Skin epidermis (tissue), 12 donors: ENCODE measurements at regions not wholly inside any gene's neighbourhood (a gene's known extent, or its start where the extent isn't known, plus 50 kb on each side); places are given as distances from the start of the nearest gene placed in this dataset.
A peak's percentile ranks its signal among the peaks of the same experiment; 100 is the strongest.
"Not testable (repeated sequence)": the region's sequence is repeated elsewhere in the genome, so short reads cannot be mapped to it uniquely, and the experiment has no call there.

ENCODE experiments used
- H3K27ac ChIP-seq, 21 experiments: fragments of 200-600 bp; sonication (generic) in 11 of 21; one replicate each; pipeline ENCODE4 v1.5.0; 2020; ENCODE audit warnings: mild to moderate bottlenecking in 3 of 21, inconsistent platforms in 2 of 21, moderate library complexity in 2 of 21
- H3K4me3 ChIP-seq, 7 experiments: fragments of 200-600 bp; sonication (generic) in 2 of 7; one replicate each; pipeline ENCODE4 v1.5.0; 2020; ENCODE audit warnings: inconsistent platforms in 2 of 7, mild to moderate bottlenecking in 2 of 7, moderate library complexity in 1 of 7

DNA sequence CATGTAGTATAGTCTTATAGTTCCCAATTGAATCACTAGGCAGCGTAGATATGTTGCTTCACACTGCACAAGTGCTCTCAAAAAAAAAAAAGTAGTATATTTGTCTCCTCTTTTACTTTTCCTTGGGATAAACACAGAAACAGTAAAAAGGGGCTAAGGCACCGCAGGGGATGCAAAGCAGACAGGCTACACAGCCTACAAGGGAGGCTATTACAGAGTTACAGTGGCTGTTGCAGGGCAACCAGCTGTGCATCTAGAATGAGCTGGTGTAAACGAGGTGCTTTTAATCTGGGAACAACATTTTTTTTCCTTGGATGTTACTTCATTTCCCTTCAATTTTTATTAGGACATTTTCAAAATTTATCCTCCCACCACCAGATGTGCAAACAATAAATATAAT lies 1934.7 kb upstream of the CELF4 start:
- no peak overlapping the region for H3K4me3 ChIP-seq
- H3K27ac ChIP-seq = no peak overlapping the region

DNA sequence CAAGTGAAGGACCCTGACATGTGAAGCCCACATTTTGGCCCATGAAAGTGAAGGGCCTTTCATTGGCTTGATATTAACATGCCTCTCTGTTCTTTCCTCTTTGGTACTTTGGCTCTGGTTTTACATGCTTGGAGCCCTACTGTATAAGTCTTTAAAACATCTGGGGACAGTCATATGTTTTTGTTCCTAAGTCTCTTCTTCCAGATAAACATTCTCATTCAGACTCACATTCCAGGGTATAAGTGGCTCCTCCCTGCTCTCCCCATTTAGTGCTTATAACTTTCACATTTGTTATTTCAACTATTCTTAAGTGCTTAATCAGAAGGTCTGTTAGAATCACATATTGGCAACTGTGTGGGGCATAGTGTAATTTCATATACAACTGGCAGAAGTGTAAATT lies 1932.2 kb upstream of the CELF4 start:
- Histone ChIP-seq H3K27ac (no peak overlapping the region), H3K4me3 (no peak overlapping the region)

DNA sequence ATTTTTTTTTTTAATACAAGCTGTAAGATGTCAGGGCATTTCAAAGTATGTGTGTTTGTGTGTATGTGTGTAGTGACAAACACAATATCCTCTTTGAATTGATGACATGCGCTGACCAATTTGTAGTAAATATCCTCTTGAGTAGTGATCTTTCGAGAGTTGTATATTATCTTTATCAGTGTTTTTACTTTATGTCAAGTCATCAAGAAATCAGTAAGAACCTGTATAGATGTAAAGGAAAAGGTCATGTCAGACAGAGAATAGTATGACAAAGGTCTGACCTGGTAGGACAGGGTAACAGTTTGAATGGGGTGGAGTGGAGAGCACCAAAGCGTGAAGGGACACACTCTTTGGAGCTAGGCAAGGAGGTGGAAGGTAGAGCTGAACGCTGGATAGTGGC lies 1931.4 kb upstream of the CELF4 start:
- Histone ChIP-seq H3K27ac (no peak overlapping the region), H3K4me3 (no peak overlapping the region)

DNA sequence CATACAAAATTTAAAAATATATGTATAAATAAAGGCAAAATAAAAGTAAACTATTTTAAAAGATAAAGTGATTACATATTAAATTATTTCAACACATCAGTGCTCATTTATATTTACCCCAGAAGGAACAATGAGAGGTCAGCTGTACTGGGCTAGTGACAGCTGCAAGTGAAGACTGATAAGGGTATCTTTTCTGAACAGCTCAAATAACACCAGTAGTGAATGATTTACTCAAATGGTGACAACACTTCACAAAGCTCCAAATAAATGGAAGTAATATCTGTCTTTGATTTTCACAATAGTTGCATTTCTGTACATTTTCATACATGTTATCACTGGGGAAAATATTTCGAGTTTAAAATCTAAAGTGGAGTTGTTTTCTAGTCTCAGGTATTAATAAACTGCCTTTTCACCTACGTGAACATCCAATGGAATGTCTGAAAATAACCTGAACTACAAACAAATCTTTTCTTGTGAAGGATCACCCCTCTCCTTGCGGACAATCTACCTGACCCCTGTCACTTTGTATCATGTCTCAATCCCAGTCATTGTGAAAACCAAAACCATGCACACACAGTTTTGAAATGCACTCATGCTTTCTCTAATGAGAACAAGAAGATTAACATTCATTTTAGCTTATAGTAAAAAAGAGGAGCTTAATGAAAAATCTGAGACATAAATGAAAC lies 1928.8 kb upstream of the CELF4 start:
- no peak overlapping the region for H3K4me3 ChIP-seq
- no peak overlapping the region for H3K27ac ChIP-seq

DNA sequence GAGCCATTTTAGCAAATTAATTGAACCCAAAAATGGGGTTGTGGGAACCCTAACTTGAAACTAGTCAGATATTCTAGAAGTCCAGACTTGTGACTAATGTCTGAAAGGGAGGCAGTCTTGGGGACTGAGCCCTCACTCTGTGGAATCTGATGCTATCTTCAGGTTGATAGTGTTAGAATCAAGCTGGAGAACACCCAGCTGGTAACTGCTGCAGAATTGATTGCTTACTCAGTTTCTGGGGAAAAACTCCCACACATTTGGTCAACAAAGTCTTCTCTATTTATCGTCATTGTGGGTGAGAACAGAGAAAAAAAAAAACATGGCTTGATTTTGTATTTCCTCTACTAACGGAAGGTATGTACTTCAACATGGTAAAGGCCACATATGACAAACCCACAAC lies 1925.8 kb upstream of the CELF4 start:
- Histone ChIP-seq H3K4me3 (no peak overlapping the region), H3K27ac (no peak overlapping the region)

DNA sequence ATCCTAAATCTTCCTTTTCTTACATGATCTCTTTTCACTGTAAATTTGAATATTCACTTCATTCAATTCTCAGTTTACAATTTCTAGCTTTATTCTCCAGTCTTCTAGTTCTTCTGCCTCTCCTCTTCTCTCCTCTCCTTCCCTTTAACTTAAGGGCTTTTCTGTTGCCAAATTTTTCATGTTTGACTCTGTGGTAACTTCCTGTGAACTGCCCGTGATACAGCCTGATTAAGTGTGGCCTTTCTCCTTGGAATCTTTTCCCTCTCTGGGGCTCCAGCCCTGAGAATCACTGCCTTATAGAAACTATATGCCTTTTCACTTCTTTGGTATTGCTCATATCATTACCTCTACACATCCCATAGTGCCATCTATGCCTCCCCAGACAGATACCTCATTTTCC lies 1923.8 kb upstream of the CELF4 start:
- Histone ChIP-seq H3K27ac (no peak overlapping the region), H3K4me3 (no peak overlapping the region)

DNA sequence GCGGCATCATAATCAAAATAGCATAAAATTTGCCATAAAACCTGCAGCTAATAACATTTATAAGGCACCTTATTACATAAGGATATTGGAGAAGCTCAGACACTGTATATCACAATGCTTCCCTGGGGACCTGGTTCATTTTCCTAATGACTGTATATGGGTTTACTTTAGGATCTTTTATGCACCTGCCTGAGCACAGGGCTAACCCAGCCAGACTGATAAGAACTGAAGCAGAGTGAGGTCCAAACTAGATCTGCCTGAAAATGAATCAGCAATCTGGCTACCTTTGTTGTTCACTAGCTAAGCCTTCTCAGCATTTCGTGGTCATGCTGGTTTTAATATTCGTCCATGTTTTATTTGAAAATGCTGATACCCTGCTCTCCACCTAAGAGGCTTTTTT lies 1922.3 kb upstream of the CELF4 start:
- H3K27ac ChIP-seq = no peak overlapping the region

DNA sequence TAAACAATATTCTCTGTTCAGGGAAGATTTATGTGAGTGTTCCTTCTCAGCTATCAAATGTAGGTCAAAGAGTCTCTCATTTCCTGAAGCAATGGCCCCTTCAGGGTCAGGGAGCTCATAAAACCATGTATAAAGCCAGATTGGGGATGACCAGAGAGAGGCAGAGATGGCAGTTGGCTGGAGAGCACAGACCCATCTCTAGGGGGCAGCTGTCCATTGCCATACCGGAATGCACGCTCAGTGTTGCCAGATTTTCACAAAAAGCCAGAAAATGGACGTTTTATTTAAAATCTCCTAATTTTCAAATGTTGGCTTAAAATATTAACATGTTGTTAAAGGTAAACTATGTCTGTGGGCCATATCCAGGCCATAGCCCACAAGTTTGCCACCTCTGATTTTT lies 1920.7 kb upstream of the CELF4 start:
- H3K27ac ChIP-seq = no peak overlapping the region
- H3K4me3 ChIP-seq = no peak overlapping the region

More for the DNA sequence above, 1922.3 kb upstream of the CELF4 start:
- H3K4me3 ChIP-seq = no peak overlapping the region

DNA sequence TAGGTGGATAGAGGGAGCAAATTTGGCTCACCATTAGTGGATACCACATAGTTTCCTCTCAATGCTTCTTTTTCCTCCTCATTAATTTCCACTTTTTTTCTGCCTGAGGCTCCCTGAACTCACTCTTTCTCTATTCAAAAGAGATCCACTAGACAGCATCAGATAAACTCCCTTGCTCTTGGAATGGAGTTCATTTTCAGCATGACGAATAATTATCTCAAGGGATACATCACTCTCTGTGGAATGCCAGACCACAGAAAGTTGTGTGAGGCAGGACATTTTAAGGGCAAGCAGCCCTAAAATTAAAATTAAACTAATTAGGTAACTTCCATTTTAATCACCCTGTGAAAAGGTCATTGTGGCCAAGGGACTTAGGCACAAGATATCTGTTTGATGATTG lies 1920.1 kb upstream of the CELF4 start:
- Histone ChIP-seq H3K4me3 (no peak overlapping the region), H3K27ac (no peak overlapping the region)

DNA sequence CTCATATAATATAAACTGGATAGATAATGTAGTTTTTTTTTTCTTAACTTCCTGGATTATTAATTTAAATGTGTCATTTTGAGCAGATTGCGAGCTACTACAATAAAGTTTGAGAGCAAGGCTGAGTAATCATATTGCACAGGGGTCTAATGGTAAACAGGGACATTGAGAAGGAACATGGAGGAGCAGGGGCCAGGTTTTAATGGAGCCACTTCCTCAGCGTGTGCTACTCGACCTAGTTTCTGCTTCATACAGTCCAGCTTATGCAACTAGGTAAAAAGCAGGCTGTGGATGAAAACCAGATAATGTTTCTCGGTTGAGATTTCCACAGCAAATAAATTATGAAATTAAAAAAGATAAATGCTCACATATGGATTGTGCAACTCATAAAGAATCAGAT lies 1915.7 kb upstream of the CELF4 start:
- no peak overlapping the region for H3K27ac ChIP-seq
- no peak overlapping the region for H3K4me3 ChIP-seq

DNA sequence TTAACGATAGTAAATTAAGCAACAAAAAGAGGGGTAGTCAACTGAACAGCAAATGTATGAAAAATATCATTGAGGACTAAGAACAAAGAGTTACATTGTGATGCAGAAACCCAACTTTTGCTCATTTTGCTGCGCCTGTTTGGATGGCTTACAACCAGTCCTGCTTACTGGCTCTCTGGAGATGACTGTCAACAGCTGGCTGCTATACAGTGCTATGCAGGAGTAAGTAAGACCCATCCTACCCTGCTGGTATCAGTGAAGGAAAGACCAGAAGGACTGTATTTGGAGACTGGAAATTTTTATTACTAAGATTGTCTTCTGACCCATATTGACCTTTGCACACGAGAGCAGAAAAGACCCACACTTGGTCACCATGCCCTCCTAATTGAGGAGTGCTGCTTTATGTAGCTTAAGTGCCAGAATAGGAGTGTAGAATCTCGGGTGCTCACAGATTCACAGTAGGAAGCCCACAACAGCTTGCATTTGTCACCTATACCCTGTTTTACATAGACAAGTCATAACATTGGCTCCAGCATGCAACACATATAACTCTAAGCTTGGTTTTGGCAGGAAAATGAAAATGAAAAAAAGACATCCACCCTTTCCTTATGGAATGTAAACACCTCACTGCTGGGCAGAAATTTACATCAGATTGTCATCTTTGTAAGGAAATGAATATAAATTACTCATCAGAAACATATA lies 1915.0 kb upstream of the CELF4 start:
- no peak overlapping the region for H3K27ac ChIP-seq
- H3K4me3 ChIP-seq = no peak overlapping the region

DNA sequence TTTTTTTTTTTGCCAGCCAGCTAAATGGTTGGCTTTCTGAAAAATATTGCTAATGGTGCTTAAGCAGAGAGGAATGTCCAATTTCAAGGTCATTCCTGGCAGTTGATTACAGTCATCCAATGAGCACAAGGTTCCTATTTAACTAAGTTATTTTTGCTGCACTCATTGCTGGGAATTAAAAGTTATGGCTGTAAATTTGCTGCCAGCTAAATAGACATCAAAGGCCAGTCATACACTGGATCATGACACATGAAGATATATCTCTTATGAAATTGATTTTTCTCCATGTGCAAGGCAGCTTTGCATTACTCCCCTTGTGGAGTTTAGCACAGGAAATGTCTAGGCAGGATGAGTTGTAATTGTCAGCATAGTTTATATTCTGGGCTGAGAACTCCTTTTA lies 1898.4 kb upstream of the CELF4 start:
- Histone ChIP-seq H3K27ac (no peak overlapping the region), H3K4me3 (no peak overlapping the region)

DNA sequence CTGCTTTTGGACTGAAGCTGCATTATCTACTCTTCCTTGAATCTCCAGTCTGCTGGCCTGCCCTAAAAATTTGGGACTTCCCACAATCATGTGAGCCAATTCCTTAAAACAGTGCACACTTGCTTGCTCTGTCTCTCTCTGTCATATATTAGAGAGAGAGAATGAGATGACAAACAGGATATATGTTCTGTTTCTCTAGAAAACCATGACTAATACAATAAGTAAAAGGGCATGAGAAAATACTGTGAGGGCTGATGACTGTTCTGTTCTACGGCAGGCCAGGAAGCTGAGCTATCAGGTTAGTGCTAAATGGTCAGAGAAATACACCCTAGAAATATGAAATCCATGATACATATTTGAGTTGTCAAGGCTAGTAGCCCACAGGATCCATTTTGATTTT lies 1896.8 kb upstream of the CELF4 start:
- Histone ChIP-seq H3K4me3 (no peak overlapping the region), H3K27ac (no peak overlapping the region)

DNA sequence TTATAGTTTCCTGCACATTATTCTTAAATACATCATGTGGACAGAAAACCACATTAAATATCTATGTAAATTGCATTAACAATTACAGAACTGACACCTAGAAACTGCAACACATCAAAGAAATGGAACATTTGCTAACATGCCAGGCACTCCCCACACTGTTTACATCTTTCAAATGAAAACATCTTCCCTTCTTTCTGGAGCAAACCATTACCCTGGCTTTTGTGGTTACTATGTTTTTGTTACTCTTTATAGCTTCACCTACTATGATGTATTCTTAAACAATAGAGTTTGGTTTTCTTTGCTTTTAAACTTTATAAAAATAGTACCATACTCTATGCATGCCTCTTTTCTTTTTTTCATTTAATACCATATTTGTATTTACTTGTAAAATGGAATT lies 1894.5 kb upstream of the CELF4 start:
- Histone ChIP-seq H3K27ac (no peak overlapping the region), H3K4me3 (no peak overlapping the region)

DNA sequence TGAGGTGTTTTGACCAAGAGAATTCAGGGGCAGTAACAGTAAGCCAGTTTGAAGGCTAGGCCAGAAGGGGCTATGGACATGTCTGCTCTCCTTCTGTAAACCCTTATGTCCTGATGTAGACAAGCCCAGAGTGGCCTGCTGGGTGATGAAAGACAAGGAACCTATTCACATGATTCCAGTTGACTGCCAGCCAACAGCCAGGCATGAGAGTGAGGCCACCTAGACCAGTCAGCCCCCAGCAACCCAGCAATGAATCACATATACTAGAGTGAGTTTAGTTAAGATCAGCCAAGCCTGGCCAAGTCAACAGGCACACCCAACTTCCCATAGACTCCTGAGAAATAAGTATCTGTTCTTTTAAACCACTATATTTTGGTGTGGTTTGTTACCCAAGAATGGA lies 1889.7 kb upstream of the CELF4 start:
- Histone ChIP-seq H3K27ac (peak overlapping the region in 4 of 21 experiments; percentile 0 to 51 (median 17)), H3K4me3 (no peak overlapping the region)

DNA sequence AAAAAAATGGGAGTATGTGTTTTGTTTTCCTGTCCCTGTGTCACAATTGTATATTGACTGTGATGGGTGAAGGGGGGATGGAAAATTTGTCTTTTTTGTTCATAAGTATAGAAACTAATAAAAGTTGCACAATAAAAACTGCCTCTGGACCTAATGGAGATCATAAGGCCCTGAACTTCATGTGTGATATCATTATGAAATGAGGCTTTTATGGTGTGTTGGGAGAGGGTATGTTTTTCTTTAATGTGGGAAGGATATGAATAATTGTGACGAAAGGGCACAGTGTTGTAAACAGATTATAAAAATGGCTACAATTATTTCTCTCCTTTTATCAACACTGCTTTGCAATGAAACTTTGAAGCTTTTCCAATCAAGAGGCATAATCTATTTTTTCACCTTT lies 1889.3 kb upstream of the CELF4 start:
- H3K4me3 ChIP-seq = no peak overlapping the region
- H3K27ac ChIP-seq = peak overlapping the region in 4 of 21 experiments; percentile 0 to 51 (median 17)

DNA sequence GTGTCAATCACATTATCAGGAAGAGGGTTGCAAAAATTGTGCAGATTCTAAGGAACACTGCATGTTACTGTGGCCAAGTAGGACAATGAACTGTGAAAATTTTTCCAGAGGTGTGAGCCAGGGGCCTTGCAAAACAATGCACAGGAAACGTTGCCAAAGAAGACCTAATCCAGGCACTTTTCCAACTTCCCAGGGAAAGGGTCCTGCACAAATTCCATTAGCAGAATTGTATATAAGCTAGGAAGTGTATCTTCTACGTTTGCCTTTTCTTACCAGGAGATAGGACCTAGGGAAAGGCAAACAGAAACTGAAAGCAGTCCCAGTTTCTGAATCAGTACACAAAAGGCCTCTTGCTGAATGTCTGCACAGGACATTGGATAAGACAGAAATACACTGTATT lies 1888.3 kb upstream of the CELF4 start:
- Histone ChIP-seq H3K27ac (peak overlapping the region in 10 of 21 experiments; percentile 10 to 51 (median 28)), H3K4me3 (peak overlapping the region in 1 of 7 experiments; percentile 21)

DNA sequence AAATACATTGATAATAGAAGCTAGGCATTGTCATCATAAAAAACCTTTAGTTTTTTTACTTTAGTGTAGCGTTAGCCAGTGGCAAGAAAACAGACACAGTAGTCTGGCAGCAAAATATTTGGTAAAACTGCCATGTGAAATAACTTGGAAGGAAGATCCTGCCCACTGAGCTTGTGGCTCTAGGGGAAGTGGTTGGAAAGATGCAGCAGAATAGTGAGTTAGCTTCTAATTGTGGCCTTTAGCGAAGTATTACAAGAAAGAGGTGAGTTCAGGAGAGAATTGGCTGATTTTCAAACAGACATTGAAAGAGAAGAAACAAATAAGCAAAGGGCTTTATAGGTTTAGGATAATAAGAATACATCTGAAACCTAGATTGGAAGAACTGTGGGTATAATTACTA lies 1887.8 kb upstream of the CELF4 start:
- peak overlapping the region in 4 of 21 experiments; percentile 10 to 51 (median 36) for H3K27ac ChIP-seq

DNA sequence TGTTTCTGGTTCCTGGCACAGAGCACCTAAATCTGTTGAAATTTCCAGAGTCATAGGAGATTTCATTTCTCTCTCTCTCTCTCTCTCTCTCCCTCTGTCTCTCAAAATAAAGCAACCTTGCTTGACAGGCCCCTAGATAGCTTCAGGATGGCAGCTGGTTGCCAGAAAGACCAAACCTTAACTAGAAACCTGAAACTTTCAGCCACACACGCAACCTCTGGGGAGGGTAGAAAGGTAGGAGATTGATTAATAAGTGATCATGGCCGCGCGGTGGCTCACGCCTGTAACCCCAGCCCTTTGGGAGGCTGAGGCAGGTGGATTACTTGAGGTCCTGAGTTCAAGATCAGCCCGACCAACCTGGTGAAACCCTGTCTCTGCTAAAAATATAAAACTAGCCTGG lies 1885.4 kb upstream of the CELF4 start:
- Histone ChIP-seq H3K4me3 (no peak overlapping the region), H3K27ac (no peak overlapping the region)

More for the DNA sequence above, 1887.8 kb upstream of the CELF4 start:
- no peak overlapping the region for H3K4me3 ChIP-seq

DNA sequence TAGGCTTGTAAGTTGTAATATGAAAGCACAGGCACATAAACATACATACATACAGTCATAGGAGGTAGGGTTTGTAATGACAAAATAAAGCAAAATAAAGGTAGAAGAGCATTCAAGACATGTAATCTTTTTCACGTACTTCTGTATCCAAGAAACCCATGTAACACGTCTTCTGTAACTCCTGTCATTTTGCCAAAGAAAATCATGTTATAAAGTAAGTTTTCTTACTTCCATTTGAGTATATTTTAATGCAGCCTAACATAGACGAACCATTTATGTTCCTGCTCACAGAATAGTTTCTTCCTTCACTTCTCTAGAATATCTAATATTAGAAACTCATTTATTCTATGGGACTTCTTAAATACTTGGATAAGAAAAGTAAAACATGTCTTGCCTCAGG lies 1884.0 kb upstream of the CELF4 start:
- Histone ChIP-seq H3K27ac (no peak overlapping the region), H3K4me3 (no peak overlapping the region)

DNA sequence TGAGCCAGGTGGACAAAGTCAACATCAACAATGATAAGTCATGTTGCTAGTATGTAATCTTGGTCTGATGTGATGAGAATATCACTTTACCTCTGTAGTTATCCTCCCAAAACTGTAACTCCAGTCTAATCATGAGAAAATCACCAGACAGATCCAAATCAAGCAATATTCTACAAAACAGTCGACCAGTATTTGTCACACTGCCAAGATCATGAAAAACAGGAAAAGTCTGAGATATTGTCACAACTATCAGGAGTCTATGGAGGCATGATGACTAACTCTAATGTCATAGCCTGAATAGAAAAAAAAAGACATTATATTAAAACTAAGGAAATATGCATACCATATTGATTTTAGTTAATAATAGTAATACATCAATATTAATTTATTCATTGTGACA lies 1883.3 kb upstream of the CELF4 start:
- Histone ChIP-seq H3K4me3 (no peak overlapping the region), H3K27ac (no peak overlapping the region)

DNA sequence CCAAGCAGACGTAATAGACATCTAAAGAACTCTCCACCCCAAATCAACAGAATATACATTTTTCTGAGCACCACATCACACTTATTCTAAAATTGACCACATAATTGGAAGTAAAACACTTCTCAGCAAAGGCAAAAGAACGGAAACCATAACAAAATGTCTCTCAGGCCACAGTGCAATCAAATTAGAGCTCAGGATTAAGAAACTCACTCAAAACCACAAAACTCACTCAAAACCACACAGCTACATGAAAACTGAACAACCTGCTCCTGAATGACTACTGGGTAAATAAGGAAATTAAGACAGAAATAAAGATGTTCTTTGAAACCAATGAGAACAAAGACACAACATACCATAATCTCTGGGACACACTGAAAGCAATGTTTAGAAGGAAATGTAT lies 1879.4 kb upstream of the CELF4 start:
- not testable (repeated sequence) for H3K4me3 ChIP-seq, H3K27ac ChIP-seq
